ENCODE measurements at regions not wholly inside any gene's neighbourhood (a gene's known extent, or its start where the extent isn't known, plus 50 kb on each side); places are given as distances from the start of the nearest gene placed in this dataset.

- no peaks in the 10 kb centered on the region for H3K36me3 ChIP-seq
- WGBS, 5 donors: 43 to 70% (median 62%) methylated on average over 6 of the region's 6 CpGs
Measured at GRCh38 chr14:22475381-22475780, 113.6 kb downstream of the DAD1 start.

DNA sequence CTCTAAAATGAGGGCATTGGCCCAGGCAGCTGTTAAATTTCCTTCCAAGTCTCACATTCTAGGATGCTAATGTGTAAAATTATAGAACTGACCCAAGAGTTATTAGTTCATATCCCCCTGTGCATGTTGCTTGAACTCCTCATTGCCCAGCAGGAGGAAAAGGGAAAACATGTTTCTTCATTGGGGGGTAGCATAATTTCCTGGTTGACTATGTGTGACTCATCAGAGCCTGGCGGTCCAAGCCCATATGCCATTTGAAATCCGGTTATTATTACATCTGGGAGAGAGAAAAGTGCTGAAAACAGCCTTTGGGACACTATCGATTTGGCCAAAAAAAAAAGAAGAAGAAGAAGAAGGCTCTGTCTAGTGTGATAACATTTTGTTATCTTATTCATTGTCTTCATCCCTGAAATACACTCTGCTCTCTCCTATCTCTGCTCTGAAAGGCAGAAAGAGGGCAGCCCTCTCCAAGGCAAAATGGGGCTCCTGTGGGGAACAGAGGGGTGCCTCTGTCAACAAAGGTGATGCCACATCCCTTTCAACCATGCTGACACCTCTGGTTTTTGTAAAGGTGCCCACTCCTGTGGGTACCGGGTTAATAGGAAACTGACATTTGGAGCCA lies 114.2 kb downstream of the DAD1 start:
- intact Hi-C loops (cut with DNase I; ENCODE audit: low total_unique reads): loop anchor here (5.0 kb wide), 1 partner anchor 83 kb away; no protein-coding TSS in a partner anchor
- peak overlapping the region in 4 of 8 donors; percentile 52 to 90 (median 66) for H3K27ac ChIP-seq
- WGBS, 5 donors: 48 to 66% (median 61%) methylated on average over 4 of the region's 4 CpGs

More at GRCh38 chr14:22475381-22475780, 113.6 kb downstream of the DAD1 start:
- DNase-seq: no peak
- Histone ChIP-seq H3K4me1 (peaks cover 12 to 93% (median 28%) of the 10 kb centered on the region in 6 donors), H3K9me3 (no peaks in the 10 kb centered on the region), H3K27ac (peak overlapping the region in 4 of 8 donors; percentile 52 to 90 (median 66)), H3K4me3 (no peak overlapping the region), H3K27me3 (replicated peaks in 1 of 7) (no peaks in the 10 kb centered on the region)
- no peak for TF ChIP-seq CTCF (IDR thresholded peaks at IDR 0.05 in 8 of 11, conservative IDR thresholded peaks at IDR 0.05 in 3 of 11)
- TF ChIP-seq POLR2AphosphoS5 (IDR thresholded peaks at IDR 0.05): no peak
- no peak for TF ChIP-seq POLR2A (IDR thresholded peaks at IDR 0.05)
- intact Hi-C loops (cut with DNase I; ENCODE audit: low total_unique reads): no loop called here

DNA sequence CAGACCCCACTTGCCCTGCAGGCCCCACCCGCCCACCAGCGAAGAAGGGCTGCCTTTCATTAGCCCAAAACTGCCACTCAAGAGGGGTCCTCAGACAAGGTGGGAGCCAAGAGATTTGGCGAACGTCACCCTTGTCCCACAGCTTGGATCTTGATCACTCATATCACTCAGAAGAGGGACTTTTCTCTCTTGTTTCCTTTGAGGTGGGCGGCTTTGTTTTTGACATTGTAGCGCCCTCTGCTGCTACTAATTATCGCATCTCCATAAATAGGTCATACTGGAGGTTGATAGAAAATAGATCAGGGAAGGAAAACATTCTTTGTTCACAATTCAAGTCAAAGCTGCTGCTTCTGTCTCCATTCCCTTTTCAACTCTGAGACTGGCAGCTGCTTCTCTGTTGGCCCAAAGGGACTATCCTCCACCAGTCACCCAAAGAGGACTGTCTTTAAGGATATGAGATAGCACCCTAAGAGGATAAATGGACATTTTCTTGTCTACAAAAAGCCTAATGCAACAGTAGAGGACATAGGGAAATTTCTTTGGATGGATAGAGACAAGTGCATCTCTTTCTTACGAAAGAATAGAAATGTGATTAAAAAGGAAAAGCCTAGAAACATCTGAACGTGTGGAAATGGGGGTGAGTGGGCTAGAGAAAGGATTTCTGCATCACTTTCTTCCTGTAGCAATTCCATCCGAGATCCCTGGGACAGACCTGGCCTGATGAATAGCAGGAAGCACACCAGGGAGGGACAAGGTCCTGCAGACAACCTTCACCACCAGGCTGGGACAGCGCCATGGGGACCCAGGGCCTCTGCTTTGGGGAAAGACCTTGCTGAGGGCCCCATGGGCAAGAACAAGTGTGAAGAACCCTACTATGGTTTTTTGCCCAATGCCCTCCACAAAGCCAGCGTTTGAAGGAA lies 115.8 kb downstream of the DAD1 start:
- Histone ChIP-seq H3K4me3 (no peak overlapping the region), H3K27ac (peak overlapping the region in 4 of 8 donors; percentile 15 to 90 (median 66)), H3K36me3 (no peaks in the 10 kb centered on the region), H3K9me3 (no peaks in the 10 kb centered on the region), H3K4me1 (peaks cover 12 to 85% (median 28%) of the 10 kb centered on the region in 6 donors), H3K27me3 (replicated peaks in 1 of 7) (no peaks in the 10 kb centered on the region)
- 38 to 49% (median 45%) methylated on average over 12 of the region's 12 CpGs for WGBS, 5 donors
- intact Hi-C loops (cut with DNase I; ENCODE audit: low total_unique reads): loop anchor here (5.0 kb wide), 1 partner anchor 81 kb away; no protein-coding TSS in a partner anchor
- DNase-seq: no peak
- no peak for TF ChIP-seq POLR2AphosphoS5 (IDR thresholded peaks at IDR 0.05)
- TF ChIP-seq POLR2A (IDR thresholded peaks at IDR 0.05): no peak
- peak; percentile 18 to 72 (median 63) for TF ChIP-seq CTCF (IDR thresholded peaks at IDR 0.05 in 8 of 11, conservative IDR thresholded peaks at IDR 0.05 in 3 of 11)

More for the DNA sequence above, 114.2 kb downstream of the DAD1 start:
- Histone ChIP-seq H3K4me1 (peaks cover 12 to 92% (median 28%) of the 10 kb centered on the region in 6 donors), H3K36me3 (no peaks in the 10 kb centered on the region), H3K27me3 (replicated peaks in 1 of 7) (no peaks in the 10 kb centered on the region), H3K4me3 (no peak overlapping the region), H3K9me3 (no peaks in the 10 kb centered on the region)
- no peak for DNase-seq
- TF ChIP-seq CTCF (IDR thresholded peaks at IDR 0.05 in 8 of 11, conservative IDR thresholded peaks at IDR 0.05 in 3 of 11) (no peak), POLR2A (IDR thresholded peaks at IDR 0.05) (no peak)

- H3K9me3 ChIP-seq: no peaks in the 10 kb centered on the region
- 70 to 80% (median 73%) methylated on average over 2 of the region's 2 CpGs for WGBS, 5 donors
Measured at GRCh38 chr14:22472466-22472865, 116.6 kb downstream of the DAD1 start.

More at GRCh38 chr14:22472466-22472865, 116.6 kb downstream of the DAD1 start:
- Histone ChIP-seq H3K27ac (peak overlapping the region in 3 of 8 donors; percentile 57 to 67 (median 65)), H3K4me3 (no peak overlapping the region), H3K27me3 (replicated peaks in 1 of 7) (no peaks in the 10 kb centered on the region), H3K36me3 (no peaks in the 10 kb centered on the region), H3K4me1 (peaks cover 12 to 78% (median 26%) of the 10 kb centered on the region in 6 donors)
- intact Hi-C loops (cut with DNase I; ENCODE audit: low total_unique reads): loop anchor here (5.0 kb wide), 1 partner anchor 80 kb away; no protein-coding TSS in a partner anchor
- TF ChIP-seq CTCF (IDR thresholded peaks at IDR 0.05 in 8 of 11, conservative IDR thresholded peaks at IDR 0.05 in 3 of 11) (no peak), POLR2A (IDR thresholded peaks at IDR 0.05) (no peak), POLR2AphosphoS5 (IDR thresholded peaks at IDR 0.05) (no peak)
- DNase-seq: no peak
